Right lobe of liver (tissue), 4 donors: ENCODE measurements at regions not wholly inside any gene's neighbourhood (a gene's known extent, or its start where the extent isn't known, plus 50 kb on each side); places are given as distances from the start of the nearest gene placed in this dataset.

Experiments used
- POLR2A ChIP-seq: fragments of 450-650 bp; IDR thresholded peaks from one replicate; pipeline ENCODE4 v1.6.1; 2017; ENCODE audit warnings: antibody characterized with exemption, mild to moderate bottlenecking
- TF ChIP-seq, protein P1 (sequence below), 4 donors: fragments of 200-600 bp in 3 of 4; fragments of 450-650 bp in 1 of 4; IDR thresholded peaks; one replicate each; pipeline versions ENCODE4 v1.5.1 to v1.8.0; 2016 to 2022; ENCODE audit warnings: antibody characterized with exemption in 4 of 4, mild to moderate bottlenecking in 2 of 4
- donor health status: DM: no; HTN: no; CAD: no.
- donor health status: DM: no; HTN: no; CAD: no.
- donor health status: DM: no; HTN: yes; CAD: no.

DNA sequence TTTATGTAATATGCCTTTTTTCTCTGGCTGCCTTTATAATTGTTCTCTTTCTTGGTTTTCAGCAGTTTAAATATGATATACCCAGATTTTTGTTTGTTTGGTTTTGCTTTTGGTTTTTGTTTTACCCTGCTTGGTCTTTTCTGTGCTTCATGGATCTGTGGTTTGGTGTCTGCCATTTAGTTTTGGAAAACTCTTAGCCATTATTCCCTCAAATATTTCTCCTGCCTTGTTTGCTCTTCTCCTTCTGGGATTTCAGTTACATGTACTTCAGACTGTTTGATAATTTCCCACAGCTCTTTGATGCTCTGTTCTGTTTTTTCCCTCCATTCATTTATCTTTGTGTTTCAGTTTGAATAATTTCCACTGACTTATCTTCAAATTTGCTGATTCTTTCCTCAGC, 223.1 kb upstream of the BCOR start:
- TF ChIP-seq POLR2A, result no peak
- TF ChIP-seq, protein P1, sequence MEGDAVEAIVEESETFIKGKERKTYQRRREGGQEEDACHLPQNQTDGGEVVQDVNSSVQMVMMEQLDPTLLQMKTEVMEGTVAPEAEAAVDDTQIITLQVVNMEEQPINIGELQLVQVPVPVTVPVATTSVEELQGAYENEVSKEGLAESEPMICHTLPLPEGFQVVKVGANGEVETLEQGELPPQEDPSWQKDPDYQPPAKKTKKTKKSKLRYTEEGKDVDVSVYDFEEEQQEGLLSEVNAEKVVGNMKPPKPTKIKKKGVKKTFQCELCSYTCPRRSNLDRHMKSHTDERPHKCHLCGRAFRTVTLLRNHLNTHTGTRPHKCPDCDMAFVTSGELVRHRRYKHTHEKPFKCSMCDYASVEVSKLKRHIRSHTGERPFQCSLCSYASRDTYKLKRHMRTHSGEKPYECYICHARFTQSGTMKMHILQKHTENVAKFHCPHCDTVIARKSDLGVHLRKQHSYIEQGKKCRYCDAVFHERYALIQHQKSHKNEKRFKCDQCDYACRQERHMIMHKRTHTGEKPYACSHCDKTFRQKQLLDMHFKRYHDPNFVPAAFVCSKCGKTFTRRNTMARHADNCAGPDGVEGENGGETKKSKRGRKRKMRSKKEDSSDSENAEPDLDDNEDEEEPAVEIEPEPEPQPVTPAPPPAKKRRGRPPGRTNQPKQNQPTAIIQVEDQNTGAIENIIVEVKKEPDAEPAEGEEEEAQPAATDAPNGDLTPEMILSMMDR (IDR thresholded peaks at IDR 0.05), result no peak
